ENCODE measurements at regions not wholly inside any gene's neighbourhood (a gene's known extent, or its start where the extent isn't known, plus 50 kb on each side); places are given as distances from the start of the nearest gene placed in this dataset.

- TF ChIP-seq CTCF (IDR thresholded peaks at IDR 0.05; ENCODE audit: low read depth, low read length, missing control alignments), result no peak
- no peak for DNase-seq (ENCODE audit: extremely low read depth, low read depth)
- H3K4me3 ChIP-seq (replicated peaks; ENCODE audit: low read depth, low read length), result no peak overlapping the region
Observed at GRCh38 chr7:21367537-21367936, 60.3 kb upstream of the SP4 start.

DNA sequence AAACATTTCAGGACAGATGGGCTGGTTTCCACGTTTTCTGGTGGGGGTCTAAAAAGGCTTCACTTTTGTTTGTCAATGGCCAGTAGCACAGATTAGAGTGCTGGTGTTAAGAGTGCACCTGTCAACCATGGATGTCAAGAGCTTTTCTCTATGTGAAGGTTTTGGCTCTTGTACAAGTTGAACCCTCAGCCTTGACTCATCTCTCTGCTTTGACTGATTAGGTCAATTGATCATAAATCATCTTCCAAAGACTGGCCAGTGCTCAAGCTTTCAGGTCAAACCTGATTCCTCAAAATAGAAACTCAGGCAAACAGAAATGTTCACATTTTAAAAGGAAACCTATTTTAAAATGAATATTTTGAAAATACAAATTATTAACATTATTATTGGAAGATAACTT, 59.6 kb upstream of the SP4 start:
- no peak for DNase-seq (ENCODE audit: extremely low read depth, low read depth)
- TF ChIP-seq CTCF (IDR thresholded peaks at IDR 0.05; ENCODE audit: low read depth, low read length, missing control alignments), result no peak
- H3K4me3 ChIP-seq (replicated peaks; ENCODE audit: low read depth, low read length), result no peak overlapping the region

GRCh38 chr7:21370283-21370982, 57.5 kb upstream of the SP4 start:
- DNase-seq (ENCODE audit: extremely low read depth, low read depth), result no peak
- no peak for TF ChIP-seq CTCF (IDR thresholded peaks at IDR 0.05; ENCODE audit: low read depth, low read length, missing control alignments)
- H3K4me3 ChIP-seq (replicated peaks; ENCODE audit: low read depth, low read length), result no peak overlapping the region

DNA sequence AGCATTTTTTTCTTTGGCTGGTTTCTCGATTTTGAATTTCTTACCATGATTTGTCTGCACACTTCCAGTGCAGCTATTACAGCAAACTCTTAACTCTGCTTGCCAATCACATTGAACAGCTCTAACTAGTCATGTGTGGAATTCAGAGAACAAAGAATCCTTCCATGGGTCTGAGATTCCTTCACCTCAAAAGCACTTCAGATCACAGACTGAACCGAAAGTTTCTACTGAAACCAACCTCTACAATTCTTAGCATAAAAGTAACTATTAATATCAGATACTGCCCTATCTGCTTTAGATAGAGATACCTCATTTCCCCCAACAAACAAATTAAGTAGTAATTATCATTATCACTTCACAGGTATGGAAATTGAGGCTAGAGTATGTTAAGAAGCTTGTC, 56.5 kb upstream of the SP4 start:
- TF ChIP-seq CTCF (IDR thresholded peaks at IDR 0.05; ENCODE audit: low read depth, low read length, missing control alignments), result no peak
- DNase-seq (ENCODE audit: extremely low read depth, low read depth), result no peak
- H3K4me3 ChIP-seq (replicated peaks; ENCODE audit: low read depth, low read length), result no peak overlapping the region

- no peak for TF ChIP-seq CTCF (IDR thresholded peaks at IDR 0.05; ENCODE audit: low read depth, low read length, missing control alignments)
- DNase-seq (ENCODE audit: extremely low read depth, low read depth), result no peak
- no peak overlapping the region for H3K4me3 ChIP-seq (replicated peaks; ENCODE audit: low read depth, low read length)
Observed at GRCh38 chr7:21373031-21373430, 54.9 kb upstream of the SP4 start.

- no peak for TF ChIP-seq CTCF (IDR thresholded peaks at IDR 0.05; ENCODE audit: low read depth, low read length, missing control alignments)
- H3K4me3 ChIP-seq (replicated peaks; ENCODE audit: low read depth, low read length), result no peak overlapping the region
- no peak for DNase-seq (ENCODE audit: extremely low read depth, low read depth)
Observed at GRCh38 chr7:21374134-21374533, 53.7 kb upstream of the SP4 start.

- no peak for DNase-seq (ENCODE audit: extremely low read depth, low read depth)
- H3K4me3 ChIP-seq (replicated peaks; ENCODE audit: low read depth, low read length), result no peak overlapping the region
- TF ChIP-seq CTCF (IDR thresholded peaks at IDR 0.05; ENCODE audit: low read depth, low read length, missing control alignments), result no peak
Observed at GRCh38 chr7:21377545-21377944, 50.3 kb upstream of the SP4 start.

Data from HFF-Myc (cell line).